HG02870 (cell line): ENCODE measurements at regions not wholly inside any gene's neighbourhood (a gene's known extent, or its start where the extent isn't known, plus 50 kb on each side); places are given as distances from the start of the nearest gene placed in this dataset.

ENCODE experiments used
- ATAC-seq: cut with Tn5 transposase; IDR thresholded peaks from one replicate; pipeline ENCODE4 v1.9.1; 2021; ENCODE audit warnings: mild to moderate bottlenecking, moderate library complexity; ENCODE audit not compliant: unreplicated experiment

DNA sequence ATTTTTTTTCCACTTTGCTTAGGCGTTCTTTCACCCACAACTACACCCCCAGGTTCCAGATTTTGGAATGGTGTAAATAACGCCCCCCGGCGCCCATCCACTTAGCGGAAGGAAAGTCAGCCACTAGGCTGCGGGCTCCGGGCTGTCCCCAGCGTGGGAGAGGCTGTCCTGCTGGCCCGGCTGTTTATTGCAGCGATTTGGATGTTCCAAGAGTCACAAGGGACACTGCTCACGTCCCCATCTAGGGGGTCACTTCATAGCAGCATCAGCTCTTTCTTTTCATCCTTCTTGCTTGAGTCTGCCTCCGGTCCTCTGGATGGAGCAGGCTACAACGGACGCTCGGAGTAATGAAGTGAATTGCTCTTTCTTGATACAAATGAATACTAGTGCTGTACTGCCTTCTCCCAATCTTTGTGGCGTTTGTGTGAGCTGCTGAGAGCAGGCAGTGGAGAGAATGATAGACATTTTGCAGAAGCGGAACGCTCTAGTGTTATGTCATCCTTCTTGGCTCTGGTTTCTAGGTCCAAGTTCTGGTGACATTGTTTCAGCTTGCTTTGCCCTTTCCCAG is 50.7 kb upstream of the PAIP2B start:
- peak; percentile 28 for ATAC-seq

DNA sequence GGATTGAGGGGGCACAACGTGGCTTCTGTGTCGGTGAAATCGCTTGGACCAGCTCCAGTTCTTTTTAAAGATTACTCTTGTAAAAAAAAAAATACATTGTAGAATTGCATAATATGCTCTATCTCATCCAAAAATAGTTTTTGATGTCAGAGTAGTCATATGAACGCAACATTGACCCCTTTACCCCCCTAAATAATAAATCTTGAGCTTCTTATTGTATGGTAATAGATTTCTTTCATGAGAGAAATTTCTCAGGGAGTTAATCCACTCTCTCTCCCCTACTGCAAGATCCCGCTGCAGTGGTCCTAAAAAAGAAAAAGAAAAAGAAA is 50.2 kb upstream of the PAIP2B start:
- ATAC-seq: no peak

DNA sequence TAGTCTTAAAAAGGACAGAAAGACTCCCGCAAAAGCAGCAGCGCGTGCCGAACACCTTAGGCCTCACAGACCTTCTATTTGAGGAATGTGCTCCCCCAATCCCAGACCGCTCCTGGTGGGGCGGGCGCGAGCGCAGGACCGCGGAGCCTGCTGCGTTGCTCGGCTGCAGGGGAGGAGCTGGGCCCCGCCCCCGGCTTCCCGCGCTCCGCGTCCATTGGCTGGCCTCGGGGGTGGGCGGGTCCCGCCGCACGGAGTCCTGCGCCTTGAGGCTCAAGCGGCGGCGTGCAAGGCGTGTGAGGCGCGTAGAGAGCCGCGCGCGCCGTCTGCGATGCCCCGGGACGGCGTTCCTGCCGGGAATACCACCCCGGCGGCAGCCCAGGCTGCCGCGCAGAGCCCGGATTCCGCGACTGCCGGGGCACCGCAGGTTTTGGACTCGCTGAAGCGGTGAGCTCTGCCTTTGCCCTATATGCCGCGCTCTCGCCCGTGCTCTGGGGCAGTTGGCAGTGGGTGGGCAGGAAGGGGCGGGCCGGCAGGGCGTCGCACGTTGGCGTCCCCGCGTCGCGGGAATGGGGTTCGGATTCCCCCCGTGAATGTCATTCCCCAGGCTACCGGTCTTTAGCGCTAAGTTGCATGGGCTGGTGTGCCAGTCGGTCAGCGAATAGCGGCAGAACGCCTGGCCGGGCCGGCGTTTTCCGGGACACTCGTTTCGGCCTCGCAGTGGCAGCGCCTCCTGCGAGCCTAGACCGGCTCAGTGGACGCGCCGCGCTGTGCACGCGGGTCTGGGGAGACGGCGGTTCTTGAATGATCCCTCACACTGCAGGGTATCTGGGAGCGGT is 49.6 kb upstream of the PAIP2B start:
- ATAC-seq: peak; percentile 96
